ENCODE measurements at regions not wholly inside any gene's neighbourhood (a gene's known extent, or its start where the extent isn't known, plus 50 kb on each side); places are given as distances from the start of the nearest gene placed in this dataset.

DNA sequence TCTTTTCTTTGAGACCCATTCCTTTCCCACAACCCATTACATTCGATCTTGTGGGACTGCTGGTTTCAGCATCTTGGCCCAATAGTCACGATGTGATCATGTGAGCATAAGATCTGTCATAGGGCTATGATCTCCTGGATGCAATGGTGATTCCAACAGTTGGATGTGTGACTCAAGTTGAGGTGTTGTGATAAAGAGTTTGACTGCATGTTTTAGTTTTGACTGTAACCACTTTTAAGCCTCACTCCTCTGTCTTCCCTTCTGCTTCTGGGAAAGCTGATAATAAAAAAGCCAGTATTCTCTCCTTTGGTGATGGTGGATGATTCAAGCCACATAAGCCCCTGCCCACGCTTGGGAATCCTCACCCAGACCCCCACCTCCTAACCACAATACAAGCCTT lies 117.0 kb upstream of the ASCC3 start:
- TF ChIP-seq, protein P1, sequence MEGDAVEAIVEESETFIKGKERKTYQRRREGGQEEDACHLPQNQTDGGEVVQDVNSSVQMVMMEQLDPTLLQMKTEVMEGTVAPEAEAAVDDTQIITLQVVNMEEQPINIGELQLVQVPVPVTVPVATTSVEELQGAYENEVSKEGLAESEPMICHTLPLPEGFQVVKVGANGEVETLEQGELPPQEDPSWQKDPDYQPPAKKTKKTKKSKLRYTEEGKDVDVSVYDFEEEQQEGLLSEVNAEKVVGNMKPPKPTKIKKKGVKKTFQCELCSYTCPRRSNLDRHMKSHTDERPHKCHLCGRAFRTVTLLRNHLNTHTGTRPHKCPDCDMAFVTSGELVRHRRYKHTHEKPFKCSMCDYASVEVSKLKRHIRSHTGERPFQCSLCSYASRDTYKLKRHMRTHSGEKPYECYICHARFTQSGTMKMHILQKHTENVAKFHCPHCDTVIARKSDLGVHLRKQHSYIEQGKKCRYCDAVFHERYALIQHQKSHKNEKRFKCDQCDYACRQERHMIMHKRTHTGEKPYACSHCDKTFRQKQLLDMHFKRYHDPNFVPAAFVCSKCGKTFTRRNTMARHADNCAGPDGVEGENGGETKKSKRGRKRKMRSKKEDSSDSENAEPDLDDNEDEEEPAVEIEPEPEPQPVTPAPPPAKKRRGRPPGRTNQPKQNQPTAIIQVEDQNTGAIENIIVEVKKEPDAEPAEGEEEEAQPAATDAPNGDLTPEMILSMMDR (IDR thresholded peaks at IDR 0.05): no peak
- no peak for TF ChIP-seq POLR2A (IDR thresholded peaks at IDR 0.05)

All from heart left ventricle (tissue), 13 donors.